ENCODE measurements at regions not wholly inside any gene's neighbourhood (a gene's known extent, or its start where the extent isn't known, plus 50 kb on each side); places are given as distances from the start of the nearest gene placed in this dataset.

DNA sequence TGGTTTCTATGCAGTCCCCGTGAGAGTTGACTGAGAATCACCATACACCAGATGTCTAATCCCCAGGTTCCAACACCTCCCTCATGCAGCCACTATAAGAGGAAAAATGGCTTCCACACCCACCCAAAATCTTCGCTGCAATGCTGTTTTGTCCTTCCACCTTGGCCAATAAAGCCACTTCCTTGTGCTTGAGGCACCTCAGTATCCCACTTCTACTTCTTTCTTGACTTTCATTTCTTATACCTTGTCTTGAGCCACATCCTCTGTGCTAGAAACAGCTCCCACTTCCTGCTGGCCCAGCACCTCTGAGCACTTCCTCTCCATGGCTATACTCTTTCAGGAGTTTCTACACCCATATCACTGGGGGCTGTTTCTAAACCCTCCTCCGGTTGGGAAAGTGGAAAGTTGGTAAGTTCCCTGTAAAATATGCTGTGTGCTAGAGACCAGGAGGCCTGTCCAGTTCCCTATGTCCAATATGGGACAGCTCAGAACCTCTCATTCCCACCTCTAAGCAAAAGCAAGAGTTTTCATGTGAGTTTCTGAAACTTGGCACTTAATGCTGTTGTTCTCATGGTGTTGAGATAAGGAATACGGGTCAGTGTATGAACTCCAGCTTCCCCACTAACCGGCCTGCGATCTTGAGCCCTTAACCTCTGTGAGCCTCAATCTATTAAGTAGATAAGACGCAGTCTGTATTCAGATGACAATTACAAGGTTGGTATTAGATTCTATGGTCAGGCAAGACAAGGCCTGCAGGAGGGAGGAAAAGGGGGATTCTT lies 209.1 kb upstream of the ID2 start:
- ChIA-PET CTCF (interaction anchor here (1.7 kb wide), 1 partner anchor 9 kb away, joined by 5 read pairs; no protein-coding TSS in a partner anchor), POLR2A (interaction anchor here (0.9 to 1.6 kb wide), 5 partner anchors 9 to 1022 kb away, joined by 3 to 6 read pairs (median 4); no protein-coding TSS in a partner anchor)
- H3K27me3 Mint-ChIP-seq, result no peaks in the 10 kb centered on the region
- peak overlapping the region; percentile 79 for H3K27ac Mint-ChIP-seq
- ATAC-seq (peak; percentile 64), DNase-seq (peak; percentile 58)
- peaks cover 77% of the 10 kb centered on the region for H3K4me1 Mint-ChIP-seq (ENCODE audit: low read depth)
- no peaks in the 10 kb centered on the region for H3K9me3 Mint-ChIP-seq
- H3K4me3 Mint-ChIP-seq, result no peak overlapping the region
- intact Hi-C loops (cut with micrococcal nuclease), result no loop called here
- H3K36me3 Mint-ChIP-seq (ENCODE audit: low read depth), result peaks cover 2% of the 10 kb centered on the region
- TF ChIP-seq, protein P1, sequence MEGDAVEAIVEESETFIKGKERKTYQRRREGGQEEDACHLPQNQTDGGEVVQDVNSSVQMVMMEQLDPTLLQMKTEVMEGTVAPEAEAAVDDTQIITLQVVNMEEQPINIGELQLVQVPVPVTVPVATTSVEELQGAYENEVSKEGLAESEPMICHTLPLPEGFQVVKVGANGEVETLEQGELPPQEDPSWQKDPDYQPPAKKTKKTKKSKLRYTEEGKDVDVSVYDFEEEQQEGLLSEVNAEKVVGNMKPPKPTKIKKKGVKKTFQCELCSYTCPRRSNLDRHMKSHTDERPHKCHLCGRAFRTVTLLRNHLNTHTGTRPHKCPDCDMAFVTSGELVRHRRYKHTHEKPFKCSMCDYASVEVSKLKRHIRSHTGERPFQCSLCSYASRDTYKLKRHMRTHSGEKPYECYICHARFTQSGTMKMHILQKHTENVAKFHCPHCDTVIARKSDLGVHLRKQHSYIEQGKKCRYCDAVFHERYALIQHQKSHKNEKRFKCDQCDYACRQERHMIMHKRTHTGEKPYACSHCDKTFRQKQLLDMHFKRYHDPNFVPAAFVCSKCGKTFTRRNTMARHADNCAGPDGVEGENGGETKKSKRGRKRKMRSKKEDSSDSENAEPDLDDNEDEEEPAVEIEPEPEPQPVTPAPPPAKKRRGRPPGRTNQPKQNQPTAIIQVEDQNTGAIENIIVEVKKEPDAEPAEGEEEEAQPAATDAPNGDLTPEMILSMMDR (IDR thresholded peaks at IDR 0.05), result no peak

DNA sequence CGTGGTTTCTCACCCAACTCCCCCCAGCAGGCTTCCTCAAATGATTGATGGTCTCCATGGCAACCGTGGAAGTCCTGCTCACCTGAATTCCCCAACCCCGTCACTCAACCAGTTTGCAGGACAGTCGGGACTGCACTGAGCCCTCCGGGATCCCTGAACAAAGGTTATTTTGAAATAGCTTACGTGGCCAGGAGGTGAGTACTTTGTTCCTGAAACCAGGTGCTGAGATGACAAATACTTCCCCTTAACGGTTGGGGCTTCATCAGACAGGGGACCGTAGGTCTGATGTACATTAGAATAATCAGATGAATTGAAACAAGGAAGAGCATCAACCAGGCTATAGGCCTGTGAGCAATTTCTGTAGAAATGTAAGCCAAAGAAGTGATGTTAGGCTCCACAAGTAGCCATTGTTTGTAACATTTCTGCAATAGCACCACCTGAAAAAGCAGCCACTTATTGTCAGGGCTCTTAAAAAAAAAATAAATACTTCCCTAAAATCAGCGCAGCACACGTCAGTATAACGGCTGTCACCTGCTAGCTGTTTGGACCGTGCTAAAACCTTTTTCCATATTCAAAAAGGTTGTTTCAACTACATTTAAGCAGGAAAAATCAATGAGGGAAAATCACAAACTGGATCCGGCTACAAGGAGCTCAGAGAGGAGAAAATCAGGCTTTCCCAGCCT lies 206.4 kb upstream of the ID2 start:
- H3K27me3 Mint-ChIP-seq, result peaks cover 6% of the 10 kb centered on the region
- no peak overlapping the region for H3K4me3 Mint-ChIP-seq
- intact Hi-C loops (cut with micrococcal nuclease), result loop anchor here (2.0 to 5.0 kb wide), 4 partner anchors 42 to 207 kb away; partner anchors contain the start of gene ID2
- peaks cover 2% of the 10 kb centered on the region for H3K36me3 Mint-ChIP-seq (ENCODE audit: low read depth)
- ATAC-seq (peak; percentile 73), DNase-seq (peak; percentile 71)
- TF ChIP-seq, protein P1 (IDR thresholded peaks at IDR 0.05), result no peak
- H3K27ac Mint-ChIP-seq, result peak overlapping the region; percentile 75
- POLR2A ChIA-PET, result interaction anchor here (0.6 to 1.7 kb wide), 7 partner anchors 13 to 581 kb away, joined by 3 to 4 read pairs (median 3); no protein-coding TSS in a partner anchor
- no peaks in the 10 kb centered on the region for H3K9me3 Mint-ChIP-seq
- H3K4me1 Mint-ChIP-seq (ENCODE audit: low read depth), result peaks cover 87% of the 10 kb centered on the region
- CTCF ChIA-PET, result interaction anchor here (1.0 to 1.2 kb wide), 3 partner anchors 10 to 68 kb away, joined by 4 read pairs; no protein-coding TSS in a partner anchor

DNA sequence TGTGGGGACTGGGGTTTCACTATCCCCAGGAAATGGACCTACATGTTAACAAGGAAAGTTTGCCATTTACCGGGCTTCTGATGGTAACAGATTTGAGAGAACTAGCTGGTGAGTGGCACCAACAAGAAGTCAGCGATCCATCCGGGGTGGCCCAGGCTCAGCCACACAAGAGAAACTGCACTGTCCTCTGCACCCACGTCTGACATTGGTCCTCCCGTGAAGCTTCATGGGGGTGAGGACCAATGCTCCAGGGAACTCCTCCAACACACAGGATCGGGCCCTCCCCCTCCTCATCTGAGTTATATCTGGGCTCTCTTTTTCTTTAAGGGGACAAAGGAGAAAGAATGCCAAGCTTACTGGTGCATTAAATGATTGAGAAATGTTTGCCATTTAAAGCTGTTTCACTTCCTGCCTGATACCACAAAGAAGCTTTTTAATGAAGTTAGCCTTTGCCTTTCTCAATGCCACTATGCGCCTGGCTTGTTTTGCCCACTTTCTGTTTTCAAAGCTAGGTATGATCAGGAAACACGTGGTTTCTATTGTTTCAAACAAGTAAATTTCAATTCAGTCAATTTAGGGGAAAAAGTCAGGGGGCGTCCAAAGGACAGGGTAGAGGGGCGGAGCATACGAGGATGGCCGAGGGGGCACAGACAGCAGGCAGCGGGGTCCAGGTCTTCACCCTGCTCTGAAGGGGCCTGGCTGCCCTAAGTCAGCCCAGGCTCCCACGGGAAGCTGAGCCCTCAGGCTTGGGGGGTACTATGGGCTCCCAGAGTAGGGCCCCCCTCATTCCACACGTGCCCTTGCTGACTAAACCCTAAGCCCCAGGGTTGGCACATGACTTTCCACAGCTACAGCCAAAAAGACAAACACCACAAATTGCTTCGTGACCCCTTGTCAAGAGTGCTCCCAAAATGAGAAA lies 204.0 kb upstream of the ID2 start:
- H3K4me3 Mint-ChIP-seq, result peak overlapping the region; percentile 8
- CTCF ChIA-PET, result interaction anchor here (1.5 kb wide), 1 partner anchor 67 kb away, joined by 11 read pairs; no protein-coding TSS in a partner anchor
- intact Hi-C loops (cut with micrococcal nuclease), result loop anchor here (2.0 to 5.0 kb wide), 4 partner anchors 39 to 204 kb away; partner anchors contain the start of gene ID2
- peaks cover 6% of the 10 kb centered on the region for H3K27me3 Mint-ChIP-seq
- peak overlapping the region; percentile 78 for H3K27ac Mint-ChIP-seq
- peaks cover 8% of the 10 kb centered on the region for H3K36me3 Mint-ChIP-seq (ENCODE audit: low read depth)
- no peaks in the 10 kb centered on the region for H3K9me3 Mint-ChIP-seq
- POLR2A ChIA-PET, result interaction anchor here (0.6 to 2.1 kb wide), 7 partner anchors 11 to 724 kb away, joined by 3 to 14 read pairs (median 5); partner anchors contain the start of gene ID2
- ATAC-seq (peak; percentile 44), DNase-seq (peak; percentile 68)
- peaks cover 86% of the 10 kb centered on the region for H3K4me1 Mint-ChIP-seq (ENCODE audit: low read depth)
- TF ChIP-seq, protein P1 (IDR thresholded peaks at IDR 0.05), result no peak

DNA sequence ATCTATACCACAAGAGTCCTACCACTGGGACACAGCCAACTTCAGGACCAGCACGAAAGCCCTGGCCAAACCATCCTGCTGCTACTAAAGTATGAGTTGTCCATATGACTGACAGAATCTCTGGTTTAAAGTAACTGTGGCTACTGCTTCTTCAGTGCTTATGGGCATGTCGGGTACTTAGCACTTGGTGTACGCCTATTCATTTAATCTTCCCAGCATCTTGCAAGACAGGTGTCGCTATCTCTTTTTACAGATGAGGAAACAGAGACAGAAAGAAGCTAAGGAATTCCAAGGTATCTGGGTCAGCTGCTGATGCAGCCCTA lies 203.4 kb upstream of the ID2 start:
- ATAC-seq, result no peak
- ChIA-PET POLR2A (interaction anchor here (0.6 to 2.1 kb wide), 6 partner anchors 10 to 725 kb away, joined by 3 to 14 read pairs (median 6); partner anchors contain the start of gene ID2), CTCF (interaction anchor here (1.5 kb wide), 1 partner anchor 66 kb away, joined by 11 read pairs; no protein-coding TSS in a partner anchor)
- intact Hi-C loops (cut with micrococcal nuclease), result loop anchor here (5.0 kb wide), 3 partner anchors 39 to 204 kb away; partner anchors contain the start of gene ID2
- Mint-ChIP-seq H3K4me3 (no peak overlapping the region), H3K9me3 (no peaks in the 10 kb centered on the region), H3K27me3 (peaks cover 6% of the 10 kb centered on the region), H3K4me1 (ENCODE audit: low read depth) (peaks cover 89% of the 10 kb centered on the region), H3K27ac (peak overlapping the region; percentile 78), H3K36me3 (ENCODE audit: low read depth) (peaks cover 11% of the 10 kb centered on the region)
- no peak for DNase-seq
- TF ChIP-seq, protein P1 (IDR thresholded peaks at IDR 0.05), result no peak
